ENCODE measurements at regions not wholly inside any gene's neighbourhood (a gene's known extent, or its start where the extent isn't known, plus 50 kb on each side); places are given as distances from the start of the nearest gene placed in this dataset.

- intact Hi-C loops (cut with micrococcal nuclease): no loop called here
Measured at GRCh38 chr6:156651486-156651885, 125.7 kb upstream of the ARID1B start.

- intact Hi-C loops (cut with micrococcal nuclease): no loop called here
Measured at GRCh38 chr6:156650896-156651390, 126.2 kb upstream of the ARID1B start.

- intact Hi-C loops (cut with micrococcal nuclease): no loop called here
Measured at GRCh38 chr6:156648616-156649015, 128.6 kb upstream of the ARID1B start.

- intact Hi-C loops (cut with micrococcal nuclease): no loop called here
Measured at GRCh38 chr6:156647991-156648390, 129.2 kb upstream of the ARID1B start.

GRCh38 chr6:156647140-156647784 lies 129.9 kb upstream of the ARID1B start:
- intact Hi-C loops (cut with micrococcal nuclease): no loop called here

GRCh38 chr6:156646496-156646895 lies 130.7 kb upstream of the ARID1B start:
- intact Hi-C loops (cut with micrococcal nuclease): no loop called here

GRCh38 chr6:156645097-156645496 lies 132.1 kb upstream of the ARID1B start:
- intact Hi-C loops (cut with micrococcal nuclease): no loop called here

- intact Hi-C loops (cut with micrococcal nuclease): no loop called here
Measured at GRCh38 chr6:156639009-156639721, 138.0 kb upstream of the ARID1B start.

GRCh38 chr6:156638581-156638980 lies 138.6 kb upstream of the ARID1B start:
- intact Hi-C loops (cut with micrococcal nuclease): no loop called here

- intact Hi-C loops (cut with micrococcal nuclease): no loop called here
Measured at GRCh38 chr6:156634951-156635371, 142.2 kb upstream of the ARID1B start.

GRCh38 chr6:156634048-156634447 lies 143.1 kb upstream of the ARID1B start:
- intact Hi-C loops (cut with micrococcal nuclease): no loop called here

- intact Hi-C loops (cut with micrococcal nuclease): no loop called here
Measured at GRCh38 chr6:156633291-156633690, 143.9 kb upstream of the ARID1B start.

- intact Hi-C loops (cut with micrococcal nuclease): no loop called here
Measured at GRCh38 chr6:156630613-156631302, 146.4 kb upstream of the ARID1B start.

- intact Hi-C loops (cut with micrococcal nuclease): no loop called here
Measured at GRCh38 chr6:156628805-156629204, 148.4 kb upstream of the ARID1B start.

GRCh38 chr6:156627524-156627923 lies 149.7 kb upstream of the ARID1B start:
- intact Hi-C loops (cut with micrococcal nuclease): no loop called here

- intact Hi-C loops (cut with micrococcal nuclease): no loop called here
Measured at GRCh38 chr6:156622185-156622584, 155.0 kb upstream of the ARID1B start.

GRCh38 chr6:156620331-156620730 lies 156.8 kb upstream of the ARID1B start:
- intact Hi-C loops (cut with micrococcal nuclease): no loop called here

GRCh38 chr6:156618600-156619205 lies 158.5 kb upstream of the ARID1B start:
- intact Hi-C loops (cut with micrococcal nuclease): no loop called here

GRCh38 chr6:156617941-156618340 lies 159.2 kb upstream of the ARID1B start:
- intact Hi-C loops (cut with micrococcal nuclease): no loop called here

GRCh38 chr6:156617376-156617775 lies 159.8 kb upstream of the ARID1B start:
- intact Hi-C loops (cut with micrococcal nuclease): no loop called here

GRCh38 chr6:156616495-156616894 lies 160.7 kb upstream of the ARID1B start:
- intact Hi-C loops (cut with micrococcal nuclease): no loop called here

GRCh38 chr6:156613996-156614395 lies 163.2 kb upstream of the ARID1B start:
- intact Hi-C loops (cut with micrococcal nuclease): no loop called here

Measured in T-helper 2 cell treated with Interferon-gamma antibody and Interleukin-4, amounts not matched to agents 100 ng/mL and 5 ng/mL, for 36 hours (primary cell).